Spleen (tissue), 11 donors: ENCODE measurements at regions not wholly inside any gene's neighbourhood (a gene's known extent, or its start where the extent isn't known, plus 50 kb on each side); places are given as distances from the start of the nearest gene placed in this dataset.

Experiments used
- DNase-seq: peaks from one replicate; pipeline ENCODE4 v3.0.0-alpha.2; 2020
- H3K27ac ChIP-seq, 8 donors: fragments of 200-600 bp; sonication (generic) in 7 of 8; 1 replicate in 4 of 8; 2 replicates in 4 of 8; pipeline versions ENCODE4 v1.5.0 to v1.8.0; 2016 to 2021; ENCODE audit warnings: inconsistent platforms in 4 of 8, mild to moderate bottlenecking in 4 of 8, moderate library complexity in 1 of 8
- H3K27me3 ChIP-seq, 7 donors: fragments of 200-600 bp; sonication (generic) in 6 of 7; replicated peaks in 1 of 7; 1 replicate in 4 of 7; 2 replicates in 3 of 7; pipeline versions ENCODE4 v1.5.0 to v1.8.0; 2016 to 2021; ENCODE audit warnings: inconsistent platforms in 3 of 7, mild to moderate bottlenecking in 1 of 7
- H3K36me3 ChIP-seq, 6 donors: fragments of 200-600 bp; sonication (generic) in 5 of 6; 1 replicate in 4 of 6; 2 replicates in 2 of 6; pipeline versions ENCODE4 v1.5.0 to v1.8.0; 2016 to 2021; ENCODE audit warnings: inconsistent platforms in 2 of 6
- H3K4me1 ChIP-seq, 6 donors: fragments of 200-600 bp; sonication (generic) in 5 of 6; 1 replicate in 3 of 6; 2 replicates in 3 of 6; pipeline versions ENCODE4 v1.5.0 to v1.8.0; 2016 to 2021; ENCODE audit warnings: inconsistent platforms in 3 of 6
- H3K4me3 ChIP-seq, 8 donors: fragments of 200-600 bp; sonication (generic) in 7 of 8; 1 replicate in 4 of 8; 2 replicates in 4 of 8; pipeline versions ENCODE4 v1.5.0 to v1.8.0; 2016 to 2021; ENCODE audit warnings: inconsistent platforms in 4 of 8, mild to moderate bottlenecking in 4 of 8, moderate library complexity in 2 of 8
- H3K9me3 ChIP-seq, 8 donors: fragments of 200-600 bp; sonication (generic) in 7 of 8; 1 replicate in 4 of 8; 2 replicates in 4 of 8; pipeline versions ENCODE4 v1.5.0 to v1.8.0; 2016 to 2021; ENCODE audit warnings: inconsistent platforms in 4 of 8
- POLR2A ChIP-seq, 3 donors: fragments of 450-650 bp; IDR thresholded peaks; one replicate each; pipeline ENCODE4 v1.5.1; 2017; ENCODE audit warnings: antibody characterized with exemption in 3 of 3, mild to moderate bottlenecking in 1 of 3
- POLR2AphosphoS5 ChIP-seq, 3 donors: sonication (generic); formaldehyde crosslinking; IDR thresholded peaks; one replicate each; pipeline ENCODE4 v1.5.1; 2017; ENCODE audit warnings: antibody characterized with exemption in 3 of 3
- WGBS, 5 donors: extraction: QIAGEN DNeasy Blood & Tissue Kit in 3 of 5; methylation state at CpG; one replicate each; pipeline versions ENCODE4 v1.1.5 to v1.1.7; 2013 to 2018; 5-methylcytosine and 5-hydroxymethylcytosine counted together
- intact Hi-C: fragments of 100-400 bp; cut with DNase I; formaldehyde crosslinking; loops from one replicate; pipeline ENCODE4 v1.15.0; 2023; ENCODE audit warnings: low total_unique reads
- TF ChIP-seq, protein P1 (sequence below), 11 experiments: fragments of 200-600 bp in 7 of 11; fragments of 450-650 bp in 4 of 11; sonication (generic) in 4 of 11; IDR thresholded peaks in 8 of 11; conservative IDR thresholded peaks in 3 of 11; 1 replicate in 7 of 11; 2 replicates in 4 of 11; pipeline versions ENCODE4 v1.4.0 to v1.8.0; 2016 to 2021; ENCODE audit warnings: antibody characterized with exemption in 11 of 11, inconsistent platforms in 4 of 11, mild to moderate bottlenecking in 1 of 11
- donor health status: healthy with polysubstance abuse.
- donor health status: DM: no; HTN: no; CAD: no; lungs with moderate emphysema.
- donor health status: DM: no; HTN: no; CAD: no.
- donor health status: Bipolar disorder and iron deficiency.
- donor health status: healthy.
- donor health status: DM: no; HTN: no; CAD: no.
- donor health status: DM: yes; HTN: yes; CAD: no.

DNA sequence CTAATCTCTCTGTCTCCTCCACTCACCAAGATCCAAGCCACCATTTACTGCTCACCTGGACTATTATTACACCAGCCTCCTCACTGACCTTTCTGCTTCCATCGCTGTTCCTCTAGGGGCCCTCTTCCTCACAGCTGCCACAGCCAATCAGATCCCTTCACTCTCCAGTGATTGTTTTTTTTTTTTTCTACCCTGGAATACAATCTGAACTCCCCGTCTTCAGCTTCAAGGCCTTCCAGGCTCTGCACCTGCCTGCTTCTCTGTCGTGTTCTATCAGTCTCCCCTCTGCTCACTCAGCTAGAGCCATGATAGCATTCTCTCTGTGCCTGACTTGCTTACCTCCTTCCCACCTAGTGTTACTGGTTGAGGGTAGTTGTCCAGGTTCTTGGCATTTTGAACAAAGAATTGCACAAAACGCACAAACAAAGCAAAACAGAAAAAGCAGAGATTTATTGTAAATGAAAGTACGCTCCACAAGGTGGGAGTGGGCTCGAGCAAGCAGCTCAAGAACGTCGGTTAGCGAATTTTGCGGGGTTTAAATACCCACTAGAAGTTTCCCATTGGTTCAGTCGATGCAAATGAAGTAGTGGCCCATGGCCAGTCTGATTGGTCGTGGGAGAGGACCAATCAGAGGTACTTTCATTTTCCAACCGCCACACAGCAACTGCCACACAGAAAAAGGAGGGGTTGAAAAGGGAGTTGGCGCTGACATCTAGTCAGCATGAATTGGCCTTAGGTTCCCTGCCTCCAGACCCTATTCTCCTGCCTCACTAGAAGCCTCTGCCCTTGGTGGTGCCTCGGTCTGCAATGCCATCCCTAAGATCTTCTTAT, 188.9 kb downstream of the TLE3 start:
- intact Hi-C loops = no loop called here

DNA sequence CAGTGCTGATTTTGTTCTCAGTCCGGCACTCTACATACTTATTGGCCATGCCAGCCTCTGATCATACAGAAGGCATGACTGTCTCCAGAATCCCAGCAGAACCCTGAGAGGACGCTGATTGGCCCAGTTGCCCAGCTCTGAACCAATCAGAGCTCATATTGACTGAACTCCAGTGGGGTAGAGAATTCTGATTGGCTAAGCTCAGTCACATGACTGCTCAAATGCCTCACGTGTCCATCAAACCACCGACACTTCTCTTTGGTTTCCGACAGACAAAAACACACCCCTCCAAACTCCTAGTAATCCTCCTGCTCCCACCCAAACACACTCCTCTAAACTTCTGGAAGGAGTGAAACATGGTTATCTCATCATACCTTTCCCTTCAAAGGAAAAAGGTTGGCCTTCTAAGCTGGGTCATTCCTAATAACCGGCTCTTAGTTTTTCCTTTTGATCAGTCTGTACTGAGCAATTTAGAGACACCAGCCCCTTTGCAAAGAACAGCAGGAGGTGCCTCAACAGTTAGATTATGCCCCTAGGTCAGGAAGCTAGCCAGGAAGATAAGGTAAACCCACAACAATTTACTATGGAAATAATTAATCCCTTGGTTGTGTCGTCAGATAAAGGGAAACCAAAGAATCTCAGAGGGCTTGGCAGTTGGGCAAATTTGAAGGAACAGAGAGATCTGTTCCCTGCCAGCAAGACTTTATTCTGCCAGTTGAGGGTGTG, 187.8 kb downstream of the TLE3 start:
- 76 to 88% (median 82%) methylated on average over 7 of the region's 7 CpGs for WGBS, 5 donors
- no peaks in the 10 kb centered on the region for H3K36me3 ChIP-seq
- no peak for TF ChIP-seq POLR2AphosphoS5 (IDR thresholded peaks at IDR 0.05)
- no peak for TF ChIP-seq POLR2A (IDR thresholded peaks at IDR 0.05)
- TF ChIP-seq, protein P1, sequence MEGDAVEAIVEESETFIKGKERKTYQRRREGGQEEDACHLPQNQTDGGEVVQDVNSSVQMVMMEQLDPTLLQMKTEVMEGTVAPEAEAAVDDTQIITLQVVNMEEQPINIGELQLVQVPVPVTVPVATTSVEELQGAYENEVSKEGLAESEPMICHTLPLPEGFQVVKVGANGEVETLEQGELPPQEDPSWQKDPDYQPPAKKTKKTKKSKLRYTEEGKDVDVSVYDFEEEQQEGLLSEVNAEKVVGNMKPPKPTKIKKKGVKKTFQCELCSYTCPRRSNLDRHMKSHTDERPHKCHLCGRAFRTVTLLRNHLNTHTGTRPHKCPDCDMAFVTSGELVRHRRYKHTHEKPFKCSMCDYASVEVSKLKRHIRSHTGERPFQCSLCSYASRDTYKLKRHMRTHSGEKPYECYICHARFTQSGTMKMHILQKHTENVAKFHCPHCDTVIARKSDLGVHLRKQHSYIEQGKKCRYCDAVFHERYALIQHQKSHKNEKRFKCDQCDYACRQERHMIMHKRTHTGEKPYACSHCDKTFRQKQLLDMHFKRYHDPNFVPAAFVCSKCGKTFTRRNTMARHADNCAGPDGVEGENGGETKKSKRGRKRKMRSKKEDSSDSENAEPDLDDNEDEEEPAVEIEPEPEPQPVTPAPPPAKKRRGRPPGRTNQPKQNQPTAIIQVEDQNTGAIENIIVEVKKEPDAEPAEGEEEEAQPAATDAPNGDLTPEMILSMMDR (IDR thresholded peaks at IDR 0.05 in 8 of 11, conservative IDR thresholded peaks at IDR 0.05 in 3 of 11) = no peak

More for the DNA sequence above, 188.9 kb downstream of the TLE3 start:
- no peaks in the 10 kb centered on the region for H3K27me3 ChIP-seq
- H3K27ac ChIP-seq = no peak overlapping the region
- H3K4me3 ChIP-seq = no peak overlapping the region
- H3K9me3 ChIP-seq = no peaks in the 10 kb centered on the region
- WGBS, 5 donors = 88 to 91% (median 90%) methylated on average over 15 of the region's 15 CpGs
- no peaks in the 10 kb centered on the region for H3K36me3 ChIP-seq
- TF ChIP-seq POLR2A (IDR thresholded peaks at IDR 0.05) = no peak
- TF ChIP-seq, protein P1 (IDR thresholded peaks at IDR 0.05 in 8 of 11, conservative IDR thresholded peaks at IDR 0.05 in 3 of 11) = no peak
- TF ChIP-seq POLR2AphosphoS5 (IDR thresholded peaks at IDR 0.05) = no peak
- peaks cover 0 to 6% (median 0%) of the 10 kb centered on the region in 6 donors for H3K4me1 ChIP-seq
- DNase-seq = no peak

DNA sequence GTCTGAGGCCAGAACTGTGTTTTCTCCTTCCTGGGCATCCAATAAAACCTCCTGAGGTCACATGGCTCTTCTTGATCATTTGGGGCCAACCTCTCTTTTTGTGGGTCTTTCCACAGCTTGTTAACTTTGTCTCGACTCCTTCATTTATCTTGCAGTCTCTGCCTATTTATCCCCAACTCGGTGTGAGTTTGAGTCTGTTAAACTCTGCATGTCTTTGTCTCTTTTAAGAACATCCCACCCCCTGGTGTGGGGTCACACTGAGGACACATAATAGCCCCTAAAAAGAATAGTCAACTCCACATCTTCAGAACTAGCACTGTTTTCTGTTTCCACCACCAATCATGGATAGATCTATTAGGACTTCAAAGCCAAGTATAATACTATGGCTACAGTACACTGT, 187.2 kb downstream of the TLE3 start:
- no peak overlapping the region for H3K27ac ChIP-seq
- H3K27me3 ChIP-seq = peaks cover 0 to 5% (median 0%) of the 10 kb centered on the region in 7 donors
- no peaks in the 10 kb centered on the region for H3K9me3 ChIP-seq
- H3K4me1 ChIP-seq = peaks cover 0 to 10% (median 0%) of the 10 kb centered on the region in 6 donors
- no peaks in the 10 kb centered on the region for H3K36me3 ChIP-seq
- H3K4me3 ChIP-seq = no peak overlapping the region
- WGBS, 5 donors = 78 to 92% (median 91%) methylated on average over 2 of the region's 2 CpGs
- intact Hi-C loops = no loop called here
- no peak for TF ChIP-seq POLR2AphosphoS5 (IDR thresholded peaks at IDR 0.05)
- no peak for TF ChIP-seq POLR2A (IDR thresholded peaks at IDR 0.05)
- TF ChIP-seq, protein P1 (IDR thresholded peaks at IDR 0.05 in 8 of 11, conservative IDR thresholded peaks at IDR 0.05 in 3 of 11) = no peak
- DNase-seq = no peak

More for the DNA sequence above, 187.8 kb downstream of the TLE3 start:
- intact Hi-C loops = no loop called here
- Histone ChIP-seq H3K4me3 (no peak overlapping the region), H3K4me1 (peaks cover 0 to 6% (median 0%) of the 10 kb centered on the region in 6 donors), H3K9me3 (no peaks in the 10 kb centered on the region), H3K27me3 (peaks cover 0 to 3% (median 0%) of the 10 kb centered on the region in 7 donors), H3K27ac (no peak overlapping the region)
- no peak for DNase-seq

DNA sequence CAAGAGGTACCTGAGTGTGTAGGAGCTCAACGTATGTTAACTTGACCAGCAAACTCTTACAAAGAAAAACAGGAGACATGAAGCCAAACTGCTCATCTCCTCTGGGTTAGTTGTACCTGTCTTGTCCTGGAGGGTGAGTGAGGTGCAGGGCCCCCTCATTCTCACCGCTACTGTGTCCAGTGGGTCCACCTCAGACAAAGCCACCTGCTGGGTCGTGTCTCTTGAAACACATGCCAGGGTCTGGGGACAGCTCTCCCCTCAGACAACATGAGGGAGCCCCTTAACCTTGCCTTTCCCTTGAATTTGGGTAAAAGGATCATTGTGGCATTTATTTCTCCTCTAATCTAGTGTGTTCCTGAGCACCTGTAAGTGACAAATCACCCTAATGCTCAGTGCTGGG, 185.6 kb downstream of the TLE3 start:
- H3K4me3 ChIP-seq = no peak overlapping the region
- DNase-seq = no peak
- H3K4me1 ChIP-seq = peaks cover 0 to 10% (median 0%) of the 10 kb centered on the region in 6 donors
- intact Hi-C loops = no loop called here
- H3K27me3 ChIP-seq = peaks cover 0 to 14% (median 0%) of the 10 kb centered on the region in 7 donors
- H3K27ac ChIP-seq = no peak overlapping the region
- no peaks in the 10 kb centered on the region for H3K36me3 ChIP-seq
- TF ChIP-seq POLR2AphosphoS5 (IDR thresholded peaks at IDR 0.05) (no peak), POLR2A (IDR thresholded peaks at IDR 0.05) (no peak)
- TF ChIP-seq, protein P1 (IDR thresholded peaks at IDR 0.05 in 8 of 11, conservative IDR thresholded peaks at IDR 0.05 in 3 of 11) = no peak
- H3K9me3 ChIP-seq = no peaks in the 10 kb centered on the region
- 84 to 92% (median 91%) methylated on average over 3 of the region's 3 CpGs for WGBS, 5 donors
